GM18499 (cell line): ENCODE measurements at regions not wholly inside any gene's neighbourhood (a gene's known extent, or its start where the extent isn't known, plus 50 kb on each side); places are given as distances from the start of the nearest gene placed in this dataset.

Experiments
- ATAC-seq: cut with Tn5 transposase; IDR thresholded peaks from one replicate; pipeline ENCODE4 v1.9.1; 2021; ENCODE audit warnings: moderate number of reproducible peaks; ENCODE audit not compliant: insufficient read depth, unreplicated experiment

GRCh38 chr9:18129809-18130334 lies 344.1 kb upstream of the ADAMTSL1 start:
- no peak for ATAC-seq

GRCh38 chr9:18136354-18136994 lies 337.5 kb upstream of the ADAMTSL1 start:
- ATAC-seq: no peak

GRCh38 chr9:18137815-18138214 lies 336.1 kb upstream of the ADAMTSL1 start:
- no peak for ATAC-seq

GRCh38 chr9:18138656-18139055 lies 335.3 kb upstream of the ADAMTSL1 start:
- no peak for ATAC-seq

- no peak for ATAC-seq
Measured at GRCh38 chr9:18141681-18142080, 332.3 kb upstream of the ADAMTSL1 start.

DNA sequence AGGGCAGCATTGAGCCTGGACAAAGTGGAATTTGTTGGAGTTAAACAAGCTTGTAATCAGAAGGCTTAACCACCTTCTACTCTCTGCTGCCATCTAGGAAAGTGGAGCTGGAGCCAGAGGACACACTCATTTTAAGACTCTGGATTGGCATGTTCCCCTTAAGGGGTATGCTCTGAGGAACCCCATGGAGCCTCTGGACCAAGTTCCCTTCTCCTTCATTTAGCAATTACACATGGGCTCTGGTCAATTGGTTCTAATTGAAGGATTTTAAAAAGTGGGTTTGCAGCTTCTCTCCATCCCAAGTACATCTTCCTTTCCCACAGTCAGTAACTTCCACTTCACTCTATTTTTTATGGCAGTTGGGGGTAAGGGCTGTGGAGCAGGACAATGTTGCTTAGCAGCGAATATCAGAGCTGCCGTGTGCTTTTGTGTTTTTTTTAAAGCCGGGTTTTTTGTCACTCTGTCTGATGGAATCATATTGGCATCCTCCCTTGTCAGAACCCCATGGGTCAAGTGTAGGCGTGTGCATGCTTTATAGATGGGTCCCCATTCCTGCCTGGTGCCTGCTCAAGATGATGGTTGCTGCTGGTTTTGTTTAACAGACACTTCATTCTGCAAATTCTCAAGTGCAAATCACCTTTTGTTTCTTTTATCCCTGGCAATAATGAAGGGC lies 330.7 kb upstream of the ADAMTSL1 start:
- ATAC-seq: no peak

GRCh38 chr9:18146329-18146728 lies 327.6 kb upstream of the ADAMTSL1 start:
- no peak for ATAC-seq

DNA sequence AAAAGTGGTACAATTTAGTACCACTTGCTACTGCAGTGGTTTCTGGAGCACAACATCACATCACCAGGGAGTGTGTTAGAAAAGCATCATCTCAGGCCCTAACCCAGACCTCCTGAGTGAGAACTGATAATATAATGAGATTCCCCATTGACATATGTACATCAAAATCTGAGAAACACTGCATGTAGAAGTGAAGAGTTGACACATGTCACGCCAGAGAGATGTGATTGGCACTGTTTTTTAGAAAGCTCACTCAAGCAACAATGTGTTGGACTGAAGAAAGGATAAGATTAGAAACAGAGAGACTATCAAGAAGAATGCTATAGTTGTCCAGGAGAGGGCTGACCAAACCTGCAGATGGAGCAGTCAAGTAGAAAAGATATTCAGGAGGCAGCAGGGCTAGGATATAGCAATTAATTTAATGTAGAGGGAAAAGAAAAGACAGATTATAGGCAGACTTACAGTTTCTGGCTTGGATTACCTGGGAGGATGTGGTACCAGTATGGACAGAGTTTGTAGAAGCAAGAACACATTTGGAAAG lies 324.4 kb upstream of the ADAMTSL1 start:
- ATAC-seq: no peak

DNA sequence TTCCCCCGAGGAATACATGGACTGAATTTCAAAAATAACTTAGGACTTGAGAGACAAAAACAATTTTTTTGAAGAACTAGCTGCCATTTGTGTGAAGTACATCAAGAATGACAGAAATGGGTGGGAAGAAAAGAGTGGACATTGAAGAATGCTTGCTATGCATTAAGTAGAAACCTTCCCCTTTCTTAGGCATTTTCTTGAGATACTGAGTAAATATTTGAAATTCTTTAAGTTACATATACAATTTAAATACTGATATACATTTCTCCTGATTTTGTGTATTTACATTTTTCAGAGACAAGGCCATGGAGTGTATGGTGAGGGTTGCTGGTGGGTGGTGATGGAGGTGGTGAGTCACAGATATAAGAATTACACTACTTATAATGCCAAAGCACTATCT lies 319.3 kb upstream of the ADAMTSL1 start:
- ATAC-seq: no peak

DNA sequence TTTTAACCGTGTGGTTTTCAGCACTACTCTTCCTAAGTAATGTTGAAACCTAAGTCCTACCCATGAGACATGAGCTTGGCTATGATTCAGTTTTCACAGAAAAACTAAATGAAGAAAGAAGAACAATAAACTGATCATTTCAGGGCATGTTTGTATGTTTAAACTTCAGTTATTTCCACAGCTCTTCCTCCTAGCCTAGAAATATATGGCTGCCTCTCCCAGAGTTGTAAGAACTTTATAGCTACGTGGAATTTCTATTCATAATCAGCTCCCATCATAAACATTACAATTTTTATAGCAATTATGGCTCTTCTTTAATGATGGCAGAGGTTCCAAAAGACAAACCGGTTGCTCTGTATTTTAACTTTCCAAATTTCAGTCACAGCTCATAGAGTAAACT lies 314.7 kb upstream of the ADAMTSL1 start:
- ATAC-seq: no peak

GRCh38 chr9:18163146-18163545 lies 310.8 kb upstream of the ADAMTSL1 start:
- no peak for ATAC-seq

DNA sequence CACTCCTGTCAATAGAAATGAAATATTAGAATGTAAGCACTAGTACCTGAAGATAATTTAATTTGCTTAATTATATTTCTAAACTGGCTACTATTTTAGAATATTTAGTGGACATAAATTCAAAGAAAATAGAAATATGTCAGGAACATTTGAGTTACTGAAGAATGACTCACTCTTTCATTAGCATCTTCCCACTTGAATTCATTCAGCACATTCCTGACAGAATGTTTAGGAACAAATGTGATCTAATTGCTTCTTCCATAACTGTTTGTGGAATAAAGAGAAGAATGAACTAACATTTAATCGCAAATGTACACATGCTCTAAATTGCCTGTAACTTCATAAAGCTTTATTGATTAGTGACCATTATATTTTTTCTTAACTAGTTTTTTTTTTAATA lies 306.2 kb upstream of the ADAMTSL1 start:
- ATAC-seq: no peak

- ATAC-seq: no peak
Measured at GRCh38 chr9:18173923-18174322, 300.0 kb upstream of the ADAMTSL1 start.

GRCh38 chr9:18182636-18183035 lies 291.3 kb upstream of the ADAMTSL1 start:
- ATAC-seq: no peak

GRCh38 chr9:18183974-18184373 lies 290.0 kb upstream of the ADAMTSL1 start:
- no peak for ATAC-seq

- ATAC-seq: no peak
Measured at GRCh38 chr9:18184401-18184800, 289.6 kb upstream of the ADAMTSL1 start.

- no peak for ATAC-seq
Measured at GRCh38 chr9:18185196-18185595, 288.8 kb upstream of the ADAMTSL1 start.

DNA sequence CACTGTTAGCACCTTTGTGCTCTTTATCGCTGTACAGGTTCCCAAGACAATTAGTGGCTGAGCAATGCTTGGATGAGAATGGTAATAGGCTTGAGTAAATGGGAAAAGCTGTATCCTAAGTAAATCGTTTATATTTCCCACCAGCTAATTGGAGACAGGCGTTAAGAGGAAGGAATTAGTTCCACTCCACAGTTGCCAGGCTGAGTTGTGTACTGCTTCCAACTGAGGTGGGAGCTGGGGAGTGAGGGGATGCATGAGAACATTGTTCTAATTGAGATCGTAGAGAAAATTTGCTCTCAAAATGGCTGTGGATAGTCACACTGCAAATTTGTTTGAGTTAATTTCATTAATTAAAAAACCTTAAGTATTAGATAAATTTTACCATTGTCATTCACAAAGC lies 285.0 kb upstream of the ADAMTSL1 start:
- no peak for ATAC-seq

DNA sequence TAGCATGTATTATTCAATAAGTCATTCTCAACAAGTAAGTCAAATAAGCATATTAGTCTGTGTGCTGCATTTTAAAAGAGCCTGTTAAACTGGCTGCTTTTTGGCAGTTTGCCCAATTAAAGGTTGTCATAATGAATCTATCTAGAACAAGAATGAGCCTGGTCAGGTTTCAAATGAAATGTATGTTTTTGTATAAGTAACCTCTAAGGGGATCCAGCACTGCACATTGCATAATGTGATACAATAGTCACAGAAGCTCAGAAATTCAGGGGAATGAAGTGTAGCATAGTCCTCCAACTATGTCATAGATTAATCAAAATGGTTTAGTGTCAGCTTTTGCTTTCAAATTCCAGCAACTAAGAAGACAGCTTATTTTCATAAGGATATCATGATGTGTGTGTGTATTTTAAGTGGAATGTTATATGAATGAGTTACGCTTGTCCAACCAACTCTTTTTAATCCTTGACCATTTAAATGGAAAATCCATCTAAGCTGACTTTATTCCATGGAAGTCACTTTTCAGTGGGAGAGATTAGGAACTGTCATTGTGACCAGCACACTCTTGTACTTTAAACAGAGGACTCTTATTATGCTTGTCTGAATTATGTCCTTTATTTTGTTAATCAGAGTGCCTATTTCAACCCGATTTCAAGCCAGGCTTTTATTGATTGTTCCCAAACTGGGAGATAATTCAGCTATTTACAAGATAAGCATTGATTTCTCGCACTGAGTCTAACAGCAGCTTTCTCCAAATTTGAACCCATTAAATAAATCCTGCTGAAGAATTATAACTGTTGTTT lies 283.9 kb upstream of the ADAMTSL1 start:
- ATAC-seq: no peak

DNA sequence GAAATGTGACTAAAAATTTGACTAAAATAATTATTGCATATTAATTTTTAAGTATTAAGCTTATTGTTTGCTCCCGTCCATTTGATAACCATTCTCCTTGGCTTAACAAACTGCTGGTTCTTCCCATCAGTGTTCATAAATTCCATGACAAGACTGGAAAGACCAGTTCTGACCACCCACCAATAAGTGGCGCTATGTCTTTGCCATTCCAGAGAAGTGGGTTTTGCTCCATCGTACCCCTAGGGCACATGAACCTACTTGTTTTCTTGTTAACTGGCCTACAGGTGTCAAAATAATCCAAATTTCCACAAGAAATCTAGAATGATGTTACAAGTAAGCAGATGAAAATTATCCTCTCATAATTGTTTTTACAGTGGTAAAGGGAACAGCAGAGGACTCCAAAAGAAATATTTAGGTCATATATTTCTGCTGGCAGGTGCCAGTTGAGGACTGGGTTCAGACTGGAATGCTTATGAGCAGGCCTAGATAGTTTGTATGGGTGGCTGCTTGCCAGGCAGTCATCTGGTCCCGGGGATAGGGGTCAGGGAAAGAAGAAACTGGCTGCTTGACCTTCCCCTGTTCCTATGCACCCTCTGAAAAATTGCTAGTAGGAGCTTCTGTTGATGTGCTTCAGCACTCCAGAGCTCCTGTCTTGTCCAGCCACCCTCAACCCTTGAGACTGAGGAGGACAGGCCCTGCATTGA lies 283.1 kb upstream of the ADAMTSL1 start:
- ATAC-seq: no peak
